H1 (cell line): ENCODE measurements at regions not wholly inside any gene's neighbourhood (a gene's known extent, or its start where the extent isn't known, plus 50 kb on each side); places are given as distances from the start of the nearest gene placed in this dataset.

Experiments used
- CTCF ChIA-PET: fragments of 300-600 bp; sonication (Branson Sonifier 250); formaldehyde crosslinking; loops from one replicate; lab custom pipeline; 2021; ENCODE audit not compliant: partially characterized antibody; lab: Charles Lee
- POLR2A ChIA-PET: fragments of 300-600 bp; sonication (Branson Sonifier 250); formaldehyde crosslinking; loops from one replicate; lab custom pipeline; 2021; ENCODE audit warnings: inconsistent platforms; ENCODE audit not compliant: partially characterized antibody; lab: Charles Lee
- DNase-seq, 2 experiments: peaks; one replicate each; pipeline versions ENCODE4 v3.0.0 to v3.0.0-alpha.2; 2010 to 2022; ENCODE audit warnings: low spot score in 2 of 2, low read depth in 1 of 2, mixed read lengths in 1 of 2
- FAIRE-seq: peaks from 2 replicates; lab custom pipeline; 2011; peaks lifted over from hg19 to GRCh38; lab: Jason Lieb, UNC
- H2AFZ ChIP-seq: 2 replicates; pipeline ENCODE4 v1.8.1; 2012; ENCODE audit warnings: low read length, inconsistent platforms
- H2AK5ac ChIP-seq: 2 replicates; pipeline ENCODE4 v1.6.1; 2013; ENCODE audit warnings: low read depth, low read length
- H2BK120ac ChIP-seq: replicated peaks from 2 replicates; pipeline ENCODE3; 2013; ENCODE audit warnings: low read depth, low read length, inconsistent platforms
- H2BK12ac ChIP-seq: 2 replicates; pipeline ENCODE4 v1.6.1; 2013; ENCODE audit warnings: low read depth, low read length
- H2BK15ac ChIP-seq: 2 replicates; pipeline ENCODE4 v1.6.1; 2013; ENCODE audit warnings: low read length
- H2BK20ac ChIP-seq: 2 replicates; pipeline ENCODE4 v1.6.1; 2013; ENCODE audit warnings: low read length
- H2BK5ac ChIP-seq: 2 replicates; pipeline ENCODE4 v1.6.1; 2013; ENCODE audit warnings: low read depth, low read length
- H3K14ac ChIP-seq: 2 replicates; pipeline ENCODE4 v1.6.1; 2013; ENCODE audit warnings: inconsistent platforms; ENCODE audit not compliant: insufficient read length
- H3K18ac ChIP-seq: 2 replicates; pipeline ENCODE4 v1.6.1; 2013; ENCODE audit warnings: low read length; ENCODE audit errors: extremely low read depth
- H3K23ac ChIP-seq: 2 replicates; pipeline ENCODE4 v1.6.1; 2013; ENCODE audit warnings: inconsistent platforms; ENCODE audit not compliant: insufficient read length
- H3K23me2 ChIP-seq: 2 replicates; pipeline ENCODE4 v1.6.1; 2013; ENCODE audit warnings: low read depth, low read length
- H3K27ac ChIP-seq: 2 replicates; pipeline ENCODE4 v1.6.1; 2011; ENCODE audit warnings: low read depth, low read length, inconsistent platforms
- H3K27me3 ChIP-seq, 4 experiments: replicated peaks in 1 of 4; 1 replicate in 1 of 4; 2 replicates in 3 of 4; pipeline versions ENCODE4 v1.6.1 to v1.8.1; 2011 to 2013; ENCODE audit warnings: low read length in 3 of 4, mild to moderate bottlenecking in 3 of 4, inconsistent platforms in 2 of 4, mixed read lengths in 2 of 4, moderate library complexity in 1 of 4; ENCODE audit not compliant: control insufficient read depth in 3 of 4, insufficient read depth in 3 of 4; ENCODE audit errors: extremely low read depth in 1 of 4
- H3K36me3 ChIP-seq, 4 experiments: 2 replicates each; pipeline versions ENCODE4 v1.6.1 to v1.8.1; 2011 to 2013; ENCODE audit warnings: mild to moderate bottlenecking in 4 of 4, low read length in 3 of 4, moderate library complexity in 2 of 4, control low read depth in 1 of 4, inconsistent platforms in 1 of 4; ENCODE audit not compliant: insufficient read depth in 4 of 4, control insufficient read depth in 2 of 4
- H3K4ac ChIP-seq: replicated peaks from 2 replicates; pipeline ENCODE3; 2013; ENCODE audit warnings: low read length, low read depth, mixed read lengths, inconsistent platforms; ENCODE audit not compliant: insufficient read length
- H3K4me1 ChIP-seq, 4 experiments: replicated peaks in 1 of 4; 1 replicate in 1 of 4; 2 replicates in 3 of 4; pipeline versions ENCODE4 v1.6.1 to v1.8.1; 2011 to 2013; ENCODE audit warnings: low read length in 3 of 4, inconsistent platforms in 2 of 4, mixed read lengths in 1 of 4; ENCODE audit not compliant: insufficient read depth in 4 of 4, control insufficient read depth in 3 of 4
- H3K4me2 ChIP-seq, 2 experiments: 2 replicates each; pipeline versions ENCODE4 v1.6.1 to v1.8.1; 2011 to 2013; ENCODE audit warnings: low read depth in 2 of 2, low read length in 2 of 2, control low read depth in 1 of 2, inconsistent platforms in 1 of 2, mild to moderate bottlenecking in 1 of 2; ENCODE audit not compliant: insufficient read depth in 1 of 2
- H3K4me3 ChIP-seq, 4 experiments: fragments of 200-600, 300-600 bp in 1 of 4; sonication (generic), shearing (Covaris generic), sonication (Bioruptor Twin) in 1 of 4; 2 replicates each; pipeline versions ENCODE4 v1.5.1 to v1.8.1; 2011 to 2016; ENCODE audit warnings: low read length in 4 of 4, low read depth in 3 of 4, control low read depth in 2 of 4, inconsistent platforms in 2 of 4, mild to moderate bottlenecking in 2 of 4, mixed read lengths in 1 of 4, moderate library complexity in 1 of 4; ENCODE audit not compliant: insufficient read depth in 2 of 4; ENCODE audit errors: extremely low read depth in 1 of 4
- H3K56ac ChIP-seq: replicated peaks from 2 replicates; pipeline ENCODE3; 2013; ENCODE audit warnings: low read depth, mild to moderate bottlenecking, mixed read lengths, low read length, inconsistent platforms; ENCODE audit not compliant: insufficient read length
- H3K79me1 ChIP-seq: 2 replicates; pipeline ENCODE4 v1.6.1; 2013; ENCODE audit warnings: low read depth, low read length, control low read depth
- H3K79me2 ChIP-seq, 2 experiments: 2 replicates each; pipeline versions ENCODE4 v1.6.1 to v1.8.1; 2012 to 2013; ENCODE audit warnings: low read length in 2 of 2, mild to moderate bottlenecking in 2 of 2, inconsistent platforms in 1 of 2; ENCODE audit not compliant: insufficient read depth in 2 of 2, control insufficient read depth in 1 of 2
- H3K9ac ChIP-seq, 4 experiments: replicated peaks in 1 of 4; 1 replicate in 1 of 4; 2 replicates in 3 of 4; pipeline versions ENCODE4 v1.6.1 to v1.8.1; 2011 to 2013; ENCODE audit warnings: low read depth in 3 of 4, low read length in 3 of 4, control low read depth in 2 of 4, mild to moderate bottlenecking in 2 of 4, moderate library complexity in 2 of 4, inconsistent platforms in 1 of 4; ENCODE audit errors: extremely low read depth in 1 of 4
- H3K9me3 ChIP-seq, 2 experiments: 2 replicates each; pipeline versions ENCODE4 v1.6.1 to v1.8.1; 2012 to 2013; ENCODE audit warnings: mild to moderate bottlenecking in 2 of 2, moderate library complexity in 2 of 2, control low read depth in 1 of 2, inconsistent platforms in 1 of 2, low read depth in 1 of 2, low read length in 1 of 2, mixed read lengths in 1 of 2; ENCODE audit not compliant: insufficient read depth in 2 of 2
- H4K20me1 ChIP-seq, 2 experiments: replicated peaks in 1 of 2; 2 replicates each; pipeline versions ENCODE3 to v1.8.1; 2011 to 2013; ENCODE audit warnings: inconsistent platforms in 2 of 2, low read length in 2 of 2, mild to moderate bottlenecking in 1 of 2; ENCODE audit not compliant: insufficient read depth in 2 of 2, control insufficient read depth in 1 of 2
- H4K5ac ChIP-seq: 2 replicates; pipeline ENCODE4 v1.6.1; 2013; ENCODE audit warnings: low read length, low read depth, mixed read lengths, inconsistent platforms; ENCODE audit not compliant: insufficient read length
- H4K8ac ChIP-seq: 2 replicates; pipeline ENCODE4 v1.8.0; 2013; ENCODE audit warnings: mild to moderate bottlenecking, moderate library complexity, low read length, inconsistent platforms; ENCODE audit not compliant: insufficient read depth; ENCODE audit errors: extremely low read depth
- H4K91ac ChIP-seq: replicated peaks from 2 replicates; pipeline ENCODE3; 2013; ENCODE audit warnings: low read length, mixed read lengths, inconsistent platforms; ENCODE audit not compliant: insufficient read length
- BACH1 ChIP-seq: IDR thresholded peaks from 2 replicates; pipeline ENCODE4 v1.6.1; 2012; ENCODE audit warnings: low read length, improper control_type of control experiment
- CBX8 ChIP-seq: fragments of 300-800, 300-1000 bp; sonication (generic); IDR thresholded peaks from 2 replicates; pipeline ENCODE4 v1.7.1; 2016; ENCODE audit warnings: low read depth, low read length, borderline replicate concordance
- EGR1 ChIP-seq: IDR thresholded peaks from 2 replicates; pipeline ENCODE4 v1.6.1; 2011; ENCODE audit warnings: low read depth, low read length, borderline replicate concordance
- GABPA ChIP-seq: IDR thresholded peaks from 2 replicates; pipeline ENCODE4 v1.6.1; 2011; ENCODE audit warnings: mild to moderate bottlenecking, low read length, moderate library complexity, borderline replicate concordance; ENCODE audit not compliant: insufficient read depth
- HDAC2 ChIP-seq, 2 experiments: fragments of 300-600 bp in 1 of 2; sonication (generic) in 1 of 2; IDR thresholded peaks; 2 replicates each; pipeline ENCODE4 v1.6.1; 2011 to 2012; ENCODE audit warnings: low read depth in 2 of 2, low read length in 2 of 2, mild to moderate bottlenecking in 2 of 2, moderate library complexity in 2 of 2, borderline replicate concordance in 1 of 2, inconsistent platforms in 1 of 2
- KDM1A ChIP-seq: fragments of 200-600, 300-600 bp; sonication (generic); IDR thresholded peaks from 2 replicates; pipeline ENCODE4 v1.7.1; 2016; ENCODE audit warnings: mild to moderate bottlenecking, low read length, borderline replicate concordance
- SIRT6 ChIP-seq: IDR thresholded peaks from one replicate; pipeline ENCODE4 v1.7.1; 2012; ENCODE audit warnings: low read length, inconsistent platforms
- SIX5 ChIP-seq: IDR thresholded peaks from 2 replicates; pipeline ENCODE4 v1.6.1; 2011; ENCODE audit warnings: mild to moderate bottlenecking, low read depth, low read length
- SUZ12 ChIP-seq: fragments of 200-600 bp; sonication (generic); IDR thresholded peaks from 2 replicates; pipeline ENCODE4 v1.6.1; 2012; ENCODE audit warnings: mild to moderate bottlenecking, inconsistent platforms, low read length, moderate library complexity, mixed read lengths
- TEAD4 ChIP-seq: IDR thresholded peaks from 2 replicates; pipeline ENCODE4 v1.6.1; 2012; ENCODE audit warnings: low read depth, low read length, inconsistent platforms, mixed read lengths
- WGBS, 2 experiments: shearing (Covaris generic) in 1 of 2; methylation state at CpG; one replicate each; pipeline versions ENCODE4 v1.1.6 to v1.1.7; 2013 to 2015; ENCODE audit warnings: low lambda C conversion rate in 2 of 2, mixed read lengths in 2 of 2, inconsistent platforms in 1 of 2, low coverage in 1 of 2, missing lambda C conversion rate in 1 of 2; ENCODE audit not compliant: insufficient replicate concordance in 2 of 2, insufficient coverage in 1 of 2, insufficient read length in 1 of 2; ENCODE audit errors: extremely low coverage in 1 of 2, missing lambda C conversion rate in 1 of 2; 5-methylcytosine and 5-hydroxymethylcytosine counted together

DNA sequence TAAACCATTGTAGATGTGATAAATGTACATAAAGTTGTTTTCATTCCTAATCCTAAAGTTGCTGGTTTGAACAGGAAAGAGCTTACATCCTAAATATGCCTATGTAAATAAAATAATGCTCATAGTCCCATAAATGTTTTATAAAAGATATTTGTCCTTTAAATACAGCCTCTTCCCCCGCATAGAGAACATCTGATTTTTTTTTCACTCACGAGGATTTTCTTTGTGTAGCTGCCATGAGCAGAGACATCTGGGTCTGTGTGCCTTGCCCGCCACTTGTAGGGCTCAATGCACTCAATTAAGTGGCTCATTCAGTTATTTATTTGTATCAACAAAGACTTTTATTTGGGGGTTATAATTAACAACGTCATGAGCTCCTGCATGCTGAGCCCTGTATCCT, 72.8 kb downstream of the SOWAHC start:
- no peak overlapping the region for H4K5ac ChIP-seq
- no peak overlapping the region for H2BK20ac ChIP-seq
- H3K23me2 ChIP-seq: no peaks in the 10 kb centered on the region
- no peak overlapping the region for H4K8ac ChIP-seq
- H3K79me1 ChIP-seq: no peaks in the 10 kb centered on the region
- H4K91ac ChIP-seq: no peak overlapping the region
- H3K4me3 ChIP-seq: no peak overlapping the region
- H2BK120ac ChIP-seq: no peak overlapping the region
- FAIRE-seq (no peak), DNase-seq (no peak)
- no peak overlapping the region for H2BK5ac ChIP-seq
- H2AK5ac ChIP-seq: no peak overlapping the region
- ChIA-PET POLR2A (no interaction called here), CTCF (interaction anchor here (2.6 kb wide), 1 partner anchor 141 kb away, joined by 8 read pairs; no protein-coding TSS in a partner anchor)
- no peaks in the 10 kb centered on the region for H3K4me1 ChIP-seq
- no peak overlapping the region for H3K27ac ChIP-seq
- H3K4ac ChIP-seq: no peak overlapping the region
- no peak overlapping the region for H3K18ac ChIP-seq
- no peak overlapping the region for H2AFZ ChIP-seq
- no peak overlapping the region for H3K4me2 ChIP-seq
- no peak overlapping the region for H3K9ac ChIP-seq
- no peaks in the 10 kb centered on the region for H4K20me1 ChIP-seq
- TF ChIP-seq SUZ12 (no peak), BACH1 (no peak), EGR1 (no peak), CBX8 (no peak), GABPA (no peak), SIX5 (no peak), TEAD4 (no peak), SIRT6 (no peak), HDAC2 (IDR thresholded peaks at IDR 0.05; ENCODE audit: borderline replicate concordance in 1 of 2, low read depth in 2 of 2, low read length in 2 of 2) (no peak), KDM1A (no peak)
- H2BK15ac ChIP-seq: no peak overlapping the region
- 93% methylated on average over 4 of the region's 4 CpGs; no CpG with 5 or more reads in 1 of the 2 experiments for WGBS, 2 experiments
- H2BK12ac ChIP-seq: no peak overlapping the region
- no peak overlapping the region for H3K14ac ChIP-seq
- no peaks in the 10 kb centered on the region for H3K9me3 ChIP-seq
- H3K27me3 ChIP-seq: no peaks in the 10 kb centered on the region
- no peak overlapping the region for H3K56ac ChIP-seq
- no peaks in the 10 kb centered on the region for H3K79me2 ChIP-seq
- H3K23ac ChIP-seq: no peak overlapping the region
- no peaks in the 10 kb centered on the region for H3K36me3 ChIP-seq
